ENCODE measurements at regions not wholly inside any gene's neighbourhood (a gene's known extent, or its start where the extent isn't known, plus 50 kb on each side); places are given as distances from the start of the nearest gene placed in this dataset.

DNA sequence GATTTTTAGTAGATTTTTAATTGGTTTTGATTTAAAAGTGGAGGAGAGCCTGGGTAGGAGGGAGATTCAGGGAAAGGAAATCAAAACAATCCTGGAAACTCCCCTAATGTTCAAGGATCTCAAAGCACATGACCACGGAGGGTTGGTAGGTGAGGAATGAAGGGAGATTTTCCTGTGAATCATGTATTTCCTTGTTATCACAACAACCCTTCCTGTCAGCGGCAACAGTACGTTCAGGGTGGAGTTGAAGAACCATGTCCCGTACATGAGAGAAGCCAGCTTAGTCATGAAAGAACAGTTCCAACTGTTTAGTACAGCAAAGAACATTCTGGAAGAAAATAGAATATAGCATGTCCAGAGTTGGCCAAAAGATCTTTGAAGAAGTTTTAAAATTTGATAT is 79.4 kb upstream of the SCAF8 start:
- Histone ChIP-seq H3K27ac (peak overlapping the region in 4 of 10 donors; percentile 27 to 66 (median 43)), H3K4me3 (no peak overlapping the region), H3K4me1 (peaks cover 0 to 24% (median 10%) of the 10 kb centered on the region in 9 donors), H3K27me3 (no peaks in the 10 kb centered on the region), H3K9me3 (no peaks in the 10 kb centered on the region), H3K36me3 (no peaks in the 10 kb centered on the region)
- TF ChIP-seq, protein P1, sequence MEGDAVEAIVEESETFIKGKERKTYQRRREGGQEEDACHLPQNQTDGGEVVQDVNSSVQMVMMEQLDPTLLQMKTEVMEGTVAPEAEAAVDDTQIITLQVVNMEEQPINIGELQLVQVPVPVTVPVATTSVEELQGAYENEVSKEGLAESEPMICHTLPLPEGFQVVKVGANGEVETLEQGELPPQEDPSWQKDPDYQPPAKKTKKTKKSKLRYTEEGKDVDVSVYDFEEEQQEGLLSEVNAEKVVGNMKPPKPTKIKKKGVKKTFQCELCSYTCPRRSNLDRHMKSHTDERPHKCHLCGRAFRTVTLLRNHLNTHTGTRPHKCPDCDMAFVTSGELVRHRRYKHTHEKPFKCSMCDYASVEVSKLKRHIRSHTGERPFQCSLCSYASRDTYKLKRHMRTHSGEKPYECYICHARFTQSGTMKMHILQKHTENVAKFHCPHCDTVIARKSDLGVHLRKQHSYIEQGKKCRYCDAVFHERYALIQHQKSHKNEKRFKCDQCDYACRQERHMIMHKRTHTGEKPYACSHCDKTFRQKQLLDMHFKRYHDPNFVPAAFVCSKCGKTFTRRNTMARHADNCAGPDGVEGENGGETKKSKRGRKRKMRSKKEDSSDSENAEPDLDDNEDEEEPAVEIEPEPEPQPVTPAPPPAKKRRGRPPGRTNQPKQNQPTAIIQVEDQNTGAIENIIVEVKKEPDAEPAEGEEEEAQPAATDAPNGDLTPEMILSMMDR (IDR thresholded peaks at IDR 0.05), result no peak
- intact Hi-C loops (cut with DNase I), result loop anchor here in 1 of 10 donors (5.0 kb wide), 1 partner anchor 142 kb away; the partner anchor contains the start of gene CNKSR3
- DNase-seq (peak in 1 of 2 donors; percentile 25), ATAC-seq (peak in 7 of 8 donors; percentile 60 to 89 (median 76))
- WGBS, 2 donors, result 36 to 44% methylated on average over 4 of the region's 4 CpGs

DNA sequence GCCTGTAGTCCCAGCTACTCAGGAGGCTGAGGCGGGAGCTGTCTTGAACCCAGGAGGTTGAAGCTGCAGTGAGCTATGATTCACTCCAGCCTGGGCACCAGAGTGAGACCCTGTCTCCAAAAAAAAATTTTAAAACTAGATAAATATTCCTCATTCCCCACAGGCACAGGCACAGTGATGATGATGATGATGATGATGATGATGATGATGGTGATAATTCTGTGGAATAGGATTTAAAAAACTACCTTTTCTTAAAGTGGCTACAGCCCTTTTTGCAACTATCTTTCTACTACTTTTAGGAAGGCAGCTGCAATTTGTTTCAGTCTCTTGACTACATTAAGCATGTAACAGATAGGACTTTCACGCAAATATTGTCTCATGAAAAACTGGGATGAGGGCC is 76.6 kb upstream of the SCAF8 start:
- Histone ChIP-seq H3K4me1 (peaks cover 0 to 16% (median 9%) of the 10 kb centered on the region in 9 donors), H3K9me3 (no peaks in the 10 kb centered on the region), H3K27ac (no peak overlapping the region), H3K36me3 (no peaks in the 10 kb centered on the region), H3K27me3 (no peaks in the 10 kb centered on the region), H3K4me3 (no peak overlapping the region)
- WGBS, 2 donors, result 94 to 95% methylated on average over 2 of the region's 2 CpGs
- no peak for ATAC-seq
- TF ChIP-seq, protein P1 (IDR thresholded peaks at IDR 0.05), result no peak
- DNase-seq, result no peak
- intact Hi-C loops (cut with DNase I), result no loop called here

DNA sequence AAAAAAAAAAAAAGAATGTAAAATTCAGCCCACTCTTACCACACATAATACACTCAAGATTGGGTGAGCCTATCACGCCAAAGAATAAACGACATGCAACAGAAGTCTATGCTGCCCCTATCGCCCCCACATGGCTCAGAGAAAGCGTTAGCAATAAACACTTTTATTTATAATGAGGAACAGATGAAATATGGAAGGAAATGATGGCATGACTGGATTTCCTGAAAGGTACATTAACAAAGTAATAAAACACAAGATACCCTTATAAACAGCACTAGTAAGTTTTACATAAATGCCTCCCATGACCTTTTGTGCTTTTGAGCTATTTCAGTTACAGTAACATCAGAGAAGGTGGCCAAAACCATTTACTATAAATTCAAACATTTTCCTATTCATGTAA is 71.4 kb upstream of the SCAF8 start:
- TF ChIP-seq, protein P1 (IDR thresholded peaks at IDR 0.05), result peak in 1 of 9 donors; percentile 8
- H3K9me3 ChIP-seq, result no peaks in the 10 kb centered on the region
- DNase-seq (no peak), ATAC-seq (no peak)
- H3K4me3 ChIP-seq, result no peak overlapping the region
- no peaks in the 10 kb centered on the region for H3K27me3 ChIP-seq
- peaks cover 0 to 6% (median 0%) of the 10 kb centered on the region in 9 donors for H3K4me1 ChIP-seq
- 65 to 70% methylated on average over 4 of the region's 4 CpGs for WGBS, 2 donors
- intact Hi-C loops (cut with DNase I), result no loop called here
- H3K27ac ChIP-seq, result no peak overlapping the region
- no peaks in the 10 kb centered on the region for H3K36me3 ChIP-seq

DNA sequence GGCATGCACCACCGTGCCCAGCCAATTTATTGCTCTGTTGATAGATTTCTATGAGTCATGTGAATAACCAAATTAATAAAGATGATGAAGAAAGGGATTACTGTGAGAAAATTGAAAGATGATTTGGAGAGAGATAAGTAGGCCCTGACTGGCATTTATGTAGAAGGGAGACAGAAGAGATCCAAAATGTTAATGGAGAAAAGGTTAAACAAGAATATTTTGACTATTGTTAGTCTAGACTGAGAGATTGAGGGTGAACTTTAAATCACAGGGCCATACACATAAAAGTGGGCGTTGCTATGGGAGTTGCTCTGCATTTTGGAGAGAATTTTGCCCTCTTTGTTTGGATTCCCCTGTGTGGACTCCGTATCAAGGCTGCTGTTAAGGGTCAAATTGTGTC is 68.9 kb upstream of the SCAF8 start:
- H3K4me3 ChIP-seq, result no peak overlapping the region
- no peak for ATAC-seq
- intact Hi-C loops (cut with DNase I), result no loop called here
- no peaks in the 10 kb centered on the region for H3K9me3 ChIP-seq
- no peaks in the 10 kb centered on the region for H3K27me3 ChIP-seq
- peaks cover 0 to 6% (median 0%) of the 10 kb centered on the region in 9 donors for H3K4me1 ChIP-seq
- H3K27ac ChIP-seq, result no peak overlapping the region
- DNase-seq, result no peak
- no peaks in the 10 kb centered on the region for H3K36me3 ChIP-seq
- TF ChIP-seq, protein P1 (IDR thresholded peaks at IDR 0.05), result no peak
- 94 to 95% methylated on average over 3 of the region's 3 CpGs for WGBS, 2 donors

All from heart right ventricle (tissue), 16 donors.